ENCODE measurements at regions not wholly inside any gene's neighbourhood (a gene's known extent, or its start where the extent isn't known, plus 50 kb on each side); places are given as distances from the start of the nearest gene placed in this dataset.

DNA sequence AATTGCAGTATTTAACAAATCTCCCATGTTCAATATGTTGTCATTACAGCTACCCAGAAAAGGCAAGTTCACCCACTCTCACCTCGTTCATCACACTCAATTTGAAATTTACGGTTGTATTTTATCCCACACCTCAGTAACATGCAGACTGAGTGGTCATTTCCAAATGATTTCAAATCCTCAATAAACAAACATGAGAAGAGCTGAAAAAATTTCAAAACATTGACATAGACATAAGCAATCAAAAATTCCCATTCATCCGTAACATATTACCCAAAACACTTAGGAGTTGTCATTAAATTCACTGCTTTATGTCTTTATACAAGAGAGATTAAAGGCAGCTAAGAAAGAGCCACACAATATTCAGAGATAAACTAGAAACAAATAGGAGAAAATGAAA, 61.7 kb upstream of the NEBL start:
- no peak for DNase-seq

- no peak for DNase-seq
Observed at GRCh38 chr10:20958225-20958624, 61.1 kb upstream of the NEBL start.

- DNase-seq: no peak
Observed at GRCh38 chr10:20957744-20958143, 60.6 kb upstream of the NEBL start.

GRCh38 chr10:20956843-20957242, 59.7 kb upstream of the NEBL start:
- DNase-seq: no peak

DNA sequence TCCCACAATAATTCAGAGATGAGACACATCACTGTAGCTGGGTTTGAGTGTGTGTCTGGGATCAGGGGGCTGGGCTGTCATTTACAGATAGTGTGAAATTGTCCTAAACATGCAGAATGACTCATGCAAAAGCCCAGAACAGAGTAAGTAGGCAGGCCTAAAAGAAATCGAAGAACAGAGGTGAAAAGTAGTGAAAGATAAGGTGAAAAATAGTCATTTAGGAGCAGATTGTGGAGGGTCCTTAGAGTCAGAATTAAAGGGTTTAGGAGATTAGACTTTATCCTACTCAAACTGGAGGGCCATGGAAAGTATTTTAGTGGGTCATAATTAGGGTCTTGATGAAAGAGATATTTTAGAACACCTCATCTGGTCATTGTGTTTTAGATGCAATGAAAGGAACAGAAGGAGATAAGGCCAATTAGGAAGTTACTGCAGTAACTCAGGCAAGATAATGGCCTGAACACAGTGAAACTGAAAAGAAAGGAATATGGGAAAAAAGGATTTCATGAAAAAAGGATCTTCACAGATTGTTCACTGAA, 58.3 kb upstream of the NEBL start:
- DNase-seq: no peak

GRCh38 chr10:20954519-20954918, 57.4 kb upstream of the NEBL start:
- no peak for DNase-seq

- no peak for DNase-seq
Observed at GRCh38 chr10:20953120-20953519, 56.0 kb upstream of the NEBL start.

GRCh38 chr10:20949967-20950366, 52.9 kb upstream of the NEBL start:
- no peak for DNase-seq

DNA sequence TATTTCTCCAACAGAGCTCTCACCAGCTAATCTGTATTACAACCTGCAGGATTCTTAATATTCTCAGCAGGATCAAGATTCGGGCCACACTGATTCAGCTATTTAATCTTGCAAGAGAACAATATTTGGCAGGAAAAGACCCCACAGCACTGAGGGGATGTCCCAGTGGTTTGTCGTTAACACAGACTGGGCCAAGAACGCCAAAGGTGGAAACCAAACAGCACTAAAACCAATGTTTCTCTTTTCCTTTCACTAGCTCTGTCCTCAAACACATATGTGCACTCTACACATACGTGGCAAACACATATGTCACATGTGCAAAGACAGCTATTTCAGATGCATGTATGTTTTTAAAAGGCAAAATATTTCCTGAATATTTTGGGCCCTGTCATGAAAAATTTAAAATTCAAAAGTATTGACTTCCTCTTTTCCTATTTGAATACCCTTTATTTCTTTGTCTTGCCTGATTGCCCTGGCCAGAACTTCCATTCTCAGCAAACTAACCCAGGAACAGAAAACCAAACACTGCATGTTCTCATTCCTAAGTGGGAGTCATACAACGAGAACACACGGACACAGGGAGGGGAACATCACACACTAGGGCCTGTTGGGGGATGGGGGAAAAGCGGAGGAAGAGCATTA, 51.7 kb upstream of the NEBL start:
- no peak for DNase-seq

All from activated effector memory CD4-positive, alpha-beta T cell treated with Interleukin-2 at 50 U/mL for 16 hours (primary cell).